ENCODE measurements at regions not wholly inside any gene's neighbourhood (a gene's known extent, or its start where the extent isn't known, plus 50 kb on each side); places are given as distances from the start of the nearest gene placed in this dataset.

DNA sequence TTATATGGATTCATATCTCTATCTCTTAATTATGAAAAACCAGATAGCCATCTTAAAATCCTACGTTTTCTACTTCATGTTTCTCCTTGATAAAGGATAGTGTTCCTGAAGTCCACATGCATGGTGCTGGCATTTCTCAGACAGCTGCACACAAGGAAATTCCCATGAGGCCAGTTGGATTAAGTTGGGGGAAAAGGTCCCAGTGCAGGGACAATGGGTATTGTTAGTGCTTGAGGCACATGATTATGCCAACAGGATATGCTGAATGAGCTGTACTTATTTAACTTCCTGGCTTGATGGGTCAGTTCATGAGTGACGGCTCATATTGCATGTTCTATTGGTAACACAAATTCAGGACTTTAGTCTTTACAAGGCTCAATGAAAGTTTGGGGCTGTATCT, 913.9 kb upstream of the NDST4 start:
- no peak for TF ChIP-seq EZH2phosphoT487 (IDR thresholded peaks at IDR 0.05; ENCODE audit: insufficient read depth, low read depth)
- TF ChIP-seq EZH2 (IDR thresholded peaks at IDR 0.05; ENCODE audit: insufficient read depth, poor library complexity, severe bottlenecking) = no peak

All from GM23248 (cell line).